ENCODE measurements at regions not wholly inside any gene's neighbourhood (a gene's known extent, or its start where the extent isn't known, plus 50 kb on each side); places are given as distances from the start of the nearest gene placed in this dataset.
"Not testable (repeated sequence)": the region's sequence is repeated elsewhere in the genome, so short reads cannot be mapped to it uniquely, and the experiment has no call there.

DNA sequence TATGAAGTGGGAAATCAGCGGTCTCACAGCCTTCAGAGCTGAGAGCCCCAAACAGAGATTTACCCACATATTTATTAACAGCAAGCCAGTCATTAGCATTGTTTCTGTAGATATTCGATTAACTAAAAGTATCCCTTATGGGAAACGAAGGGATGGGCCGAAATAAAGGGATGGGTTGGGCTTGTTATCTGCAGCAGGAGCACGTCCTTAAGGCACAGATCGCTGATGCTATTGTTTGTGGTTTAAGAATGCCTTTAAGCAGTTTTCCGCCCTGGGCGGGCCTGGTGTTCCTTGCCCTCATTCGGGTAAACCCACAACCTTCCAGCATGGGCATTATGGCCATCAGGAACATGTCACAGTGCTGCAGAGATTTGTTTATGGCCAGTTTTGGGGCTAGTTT, 580.3 kb upstream of the CHD1 start:
- TF ChIP-seq POLR2A (IDR thresholded peaks at IDR 0.05) = not testable (repeated sequence)
- TF ChIP-seq, protein P1, sequence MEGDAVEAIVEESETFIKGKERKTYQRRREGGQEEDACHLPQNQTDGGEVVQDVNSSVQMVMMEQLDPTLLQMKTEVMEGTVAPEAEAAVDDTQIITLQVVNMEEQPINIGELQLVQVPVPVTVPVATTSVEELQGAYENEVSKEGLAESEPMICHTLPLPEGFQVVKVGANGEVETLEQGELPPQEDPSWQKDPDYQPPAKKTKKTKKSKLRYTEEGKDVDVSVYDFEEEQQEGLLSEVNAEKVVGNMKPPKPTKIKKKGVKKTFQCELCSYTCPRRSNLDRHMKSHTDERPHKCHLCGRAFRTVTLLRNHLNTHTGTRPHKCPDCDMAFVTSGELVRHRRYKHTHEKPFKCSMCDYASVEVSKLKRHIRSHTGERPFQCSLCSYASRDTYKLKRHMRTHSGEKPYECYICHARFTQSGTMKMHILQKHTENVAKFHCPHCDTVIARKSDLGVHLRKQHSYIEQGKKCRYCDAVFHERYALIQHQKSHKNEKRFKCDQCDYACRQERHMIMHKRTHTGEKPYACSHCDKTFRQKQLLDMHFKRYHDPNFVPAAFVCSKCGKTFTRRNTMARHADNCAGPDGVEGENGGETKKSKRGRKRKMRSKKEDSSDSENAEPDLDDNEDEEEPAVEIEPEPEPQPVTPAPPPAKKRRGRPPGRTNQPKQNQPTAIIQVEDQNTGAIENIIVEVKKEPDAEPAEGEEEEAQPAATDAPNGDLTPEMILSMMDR (IDR thresholded peaks at IDR 0.05) = not testable (repeated sequence)

Measured in esophagus squamous epithelium (tissue), 4 donors.